NB4 (cell line): ENCODE measurements at regions not wholly inside any gene's neighbourhood (a gene's known extent, or its start where the extent isn't known, plus 50 kb on each side); places are given as distances from the start of the nearest gene placed in this dataset.

Experiments used
- DNase-seq: peaks from one replicate; pipeline ENCODE4 v3.0.0; 2010; ENCODE audit warnings: low read depth
- H3K4me3 ChIP-seq: one replicate; pipeline ENCODE4 v1.5.1; 2011; ENCODE audit warnings: mild to moderate bottlenecking, low read depth, low read length, moderate library complexity
- MYC ChIP-seq: IDR thresholded peaks from 2 replicates; pipeline ENCODE4 v1.6.1; 2011; ENCODE audit warnings: low read depth, low read length
- POLR2A ChIP-seq: IDR thresholded peaks from 2 replicates; pipeline ENCODE4 v1.6.1; 2011; ENCODE audit warnings: mild to moderate bottlenecking; ENCODE audit not compliant: insufficient read length; ENCODE audit errors: extremely low read depth
- TF ChIP-seq, protein P1 (sequence below): IDR thresholded peaks from 2 replicates; pipeline ENCODE4 v1.6.1; 2011; ENCODE audit warnings: low read depth, low read length
- TF ChIP-seq, protein P2 (sequence below): IDR thresholded peaks from one replicate; pipeline ENCODE4 v1.5.1; 2012; ENCODE audit warnings: low read depth, low read length

DNA sequence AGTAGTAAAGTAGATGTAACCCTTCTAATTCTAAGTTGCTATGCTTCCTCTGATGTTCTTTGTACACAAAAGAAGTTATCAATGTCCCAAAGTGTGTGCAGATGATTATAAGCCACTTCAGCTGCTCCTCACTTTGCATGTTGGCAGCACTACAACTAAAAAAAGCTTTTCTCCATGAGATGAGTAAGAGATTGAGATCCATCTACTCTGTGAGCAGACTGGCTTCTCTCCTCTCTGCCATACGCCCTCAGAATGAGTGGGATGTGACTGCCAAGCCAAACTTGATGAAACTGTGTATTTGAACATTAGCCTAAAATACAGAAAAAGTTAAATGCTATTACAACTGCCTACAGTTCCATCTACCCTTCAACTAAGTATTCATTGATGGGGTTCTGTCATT is 102.9 kb upstream of the ETV1 start:
- no peak for DNase-seq
- H3K4me3 ChIP-seq: no peak overlapping the region
- TF ChIP-seq, protein P1, sequence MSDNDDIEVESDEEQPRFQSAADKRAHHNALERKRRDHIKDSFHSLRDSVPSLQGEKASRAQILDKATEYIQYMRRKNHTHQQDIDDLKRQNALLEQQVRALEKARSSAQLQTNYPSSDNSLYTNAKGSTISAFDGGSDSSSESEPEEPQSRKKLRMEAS: no peak
- TF ChIP-seq POLR2A: no peak
- no peak for TF ChIP-seq MYC
- TF ChIP-seq, protein P2, sequence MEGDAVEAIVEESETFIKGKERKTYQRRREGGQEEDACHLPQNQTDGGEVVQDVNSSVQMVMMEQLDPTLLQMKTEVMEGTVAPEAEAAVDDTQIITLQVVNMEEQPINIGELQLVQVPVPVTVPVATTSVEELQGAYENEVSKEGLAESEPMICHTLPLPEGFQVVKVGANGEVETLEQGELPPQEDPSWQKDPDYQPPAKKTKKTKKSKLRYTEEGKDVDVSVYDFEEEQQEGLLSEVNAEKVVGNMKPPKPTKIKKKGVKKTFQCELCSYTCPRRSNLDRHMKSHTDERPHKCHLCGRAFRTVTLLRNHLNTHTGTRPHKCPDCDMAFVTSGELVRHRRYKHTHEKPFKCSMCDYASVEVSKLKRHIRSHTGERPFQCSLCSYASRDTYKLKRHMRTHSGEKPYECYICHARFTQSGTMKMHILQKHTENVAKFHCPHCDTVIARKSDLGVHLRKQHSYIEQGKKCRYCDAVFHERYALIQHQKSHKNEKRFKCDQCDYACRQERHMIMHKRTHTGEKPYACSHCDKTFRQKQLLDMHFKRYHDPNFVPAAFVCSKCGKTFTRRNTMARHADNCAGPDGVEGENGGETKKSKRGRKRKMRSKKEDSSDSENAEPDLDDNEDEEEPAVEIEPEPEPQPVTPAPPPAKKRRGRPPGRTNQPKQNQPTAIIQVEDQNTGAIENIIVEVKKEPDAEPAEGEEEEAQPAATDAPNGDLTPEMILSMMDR: no peak

DNA sequence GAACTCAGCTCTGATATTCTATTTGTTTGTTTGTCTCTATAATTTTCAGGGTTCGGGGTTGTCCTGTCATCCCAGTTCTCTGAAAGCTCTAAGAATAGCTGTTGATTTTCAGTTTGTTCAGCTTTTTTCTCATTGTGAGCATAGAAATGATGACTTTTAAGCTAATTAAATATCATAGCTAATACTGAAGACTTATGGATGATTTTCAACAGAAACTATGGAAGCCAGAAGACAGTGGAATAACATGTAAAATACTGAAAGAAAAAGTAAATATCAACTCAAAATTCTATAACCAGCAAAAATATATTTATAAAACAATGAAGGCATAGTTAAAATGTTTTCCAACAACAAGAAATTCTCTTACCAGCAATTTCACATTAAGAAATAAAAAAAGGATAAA is 96.4 kb upstream of the ETV1 start:
- TF ChIP-seq, protein P2: no peak
- TF ChIP-seq MYC: no peak
- DNase-seq: no peak
- H3K4me3 ChIP-seq: no peak overlapping the region

DNA sequence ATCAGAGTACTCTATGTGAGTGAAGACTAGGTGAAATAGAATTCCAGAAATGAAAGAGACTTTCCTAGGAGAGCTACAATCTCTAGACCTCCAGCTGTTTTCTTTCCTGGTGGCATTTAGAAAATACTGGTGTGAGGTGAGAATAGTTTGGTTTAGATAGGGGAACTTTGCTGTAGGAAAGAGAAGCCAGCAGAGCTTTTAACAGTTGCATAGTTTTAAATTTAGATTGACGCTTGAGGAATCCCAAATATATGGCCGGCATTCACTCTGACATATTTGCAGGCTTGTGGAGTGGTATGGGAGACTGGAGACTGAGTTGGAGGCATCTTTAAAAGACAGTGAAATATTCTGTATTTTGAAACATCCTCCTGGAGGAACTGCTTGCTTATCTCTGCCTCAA is 94.3 kb upstream of the ETV1 start:
- TF ChIP-seq, protein P1: no peak
- TF ChIP-seq MYC (no peak), POLR2A (no peak)
- TF ChIP-seq, protein P2: no peak
- no peak overlapping the region for H3K4me3 ChIP-seq
- DNase-seq: no peak

DNA sequence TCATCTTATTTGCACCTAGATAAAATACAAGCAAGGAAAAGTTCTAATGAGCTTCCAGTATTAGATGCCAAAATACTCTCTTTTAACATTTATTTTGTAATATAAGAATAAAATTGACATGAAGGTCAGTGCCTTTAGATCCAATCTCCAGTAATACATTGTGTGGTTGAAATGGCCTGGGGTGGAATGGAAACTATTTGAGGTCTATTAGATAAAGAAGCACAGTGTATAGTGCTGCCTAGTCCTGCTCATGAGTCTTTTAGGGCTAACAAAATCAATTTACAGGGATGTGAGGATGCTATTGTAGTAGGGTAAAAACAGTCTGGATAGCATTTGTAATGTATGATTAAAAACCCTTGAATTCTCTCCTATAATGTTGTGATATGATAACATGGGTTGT is 84.5 kb upstream of the ETV1 start:
- DNase-seq: no peak
- no peak for TF ChIP-seq MYC
- TF ChIP-seq, protein P1: no peak
- TF ChIP-seq, protein P2: no peak
- no peak for TF ChIP-seq POLR2A

DNA sequence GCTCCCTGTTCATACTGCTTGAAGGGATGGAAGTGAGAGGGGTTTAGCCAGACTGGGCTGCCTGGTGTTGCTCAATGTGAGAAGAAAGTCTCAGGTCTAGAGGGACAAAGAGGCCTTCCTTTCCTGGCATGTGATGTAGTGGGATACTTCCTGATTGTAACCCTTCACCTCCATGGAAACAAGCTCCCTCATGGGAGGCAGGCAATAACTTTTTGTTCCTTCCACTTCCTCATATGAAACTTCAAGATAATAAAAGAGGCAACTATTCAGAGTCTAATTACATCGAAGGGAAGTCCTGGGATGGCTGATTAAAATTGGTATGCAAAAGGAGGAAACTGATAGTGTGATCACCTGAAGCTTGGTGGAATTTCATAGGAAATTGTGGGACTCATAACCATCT is 84.1 kb upstream of the ETV1 start:
- H3K4me3 ChIP-seq: no peak overlapping the region
- no peak for DNase-seq
- TF ChIP-seq MYC (no peak), POLR2A (no peak)
- TF ChIP-seq, protein P2: no peak
- TF ChIP-seq, protein P1: no peak

More for the DNA sequence above, 84.5 kb upstream of the ETV1 start:
- no peak overlapping the region for H3K4me3 ChIP-seq

DNA sequence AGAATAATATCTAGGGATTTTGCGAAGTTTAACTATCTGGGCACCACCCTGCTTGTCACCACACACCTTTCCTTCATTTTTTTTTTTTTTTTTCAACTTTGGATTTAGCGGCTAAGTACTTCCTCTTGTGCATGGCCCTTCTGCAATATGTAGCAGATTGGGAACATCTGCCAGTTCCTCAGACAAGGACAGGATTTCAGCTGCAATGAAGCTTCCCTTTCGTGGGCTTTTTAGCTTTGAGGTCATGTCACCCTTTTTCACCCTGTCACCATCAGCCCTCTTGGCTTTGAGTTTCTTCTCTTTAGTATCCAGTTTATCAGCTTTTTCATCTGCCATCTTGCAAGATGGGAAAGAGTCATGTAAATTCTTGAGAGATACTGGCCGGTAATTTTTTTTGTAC is 81.6 kb upstream of the ETV1 start:
- no peak overlapping the region for H3K4me3 ChIP-seq
- DNase-seq: no peak
- TF ChIP-seq MYC: no peak
- TF ChIP-seq, protein P2: no peak
- TF ChIP-seq POLR2A: no peak
- TF ChIP-seq, protein P1: no peak
